Inflammatory macrophage treated with lipopolysaccharide for 4 hours (primary cell): ENCODE measurements at regions not wholly inside any gene's neighbourhood (a gene's known extent, or its start where the extent isn't known, plus 50 kb on each side); places are given as distances from the start of the nearest gene placed in this dataset.

Experiments used
- DNase-seq: peaks from one replicate; pipeline ENCODE4 v3.0.0-alpha.2; 2020

GRCh38 chr10:112083472-112083871, 100.1 kb downstream of the GPAM start:
- no peak for DNase-seq

GRCh38 chr10:112087953-112088456, 95.6 kb downstream of the GPAM start:
- DNase-seq = no peak

- DNase-seq = no peak
These were observed 91.9 kb downstream of the GPAM start for GRCh38 chr10:112091703-112092102.

GRCh38 chr10:112092519-112092918, 91.0 kb downstream of the GPAM start:
- no peak for DNase-seq

- DNase-seq = no peak
These were observed 88.6 kb downstream of the GPAM start for GRCh38 chr10:112094984-112095383.

GRCh38 chr10:112095731-112096130, 87.8 kb downstream of the GPAM start:
- no peak for DNase-seq

- no peak for DNase-seq
These were observed 84.9 kb downstream of the GPAM start for GRCh38 chr10:112098682-112099081.
